GM19023 (cell line): ENCODE measurements at regions not wholly inside any gene's neighbourhood (a gene's known extent, or its start where the extent isn't known, plus 50 kb on each side); places are given as distances from the start of the nearest gene placed in this dataset.

Experiments used
- ATAC-seq: cut with Tn5 transposase; IDR thresholded peaks from one replicate; pipeline ENCODE4 v1.9.1; 2021; ENCODE audit warnings: mild to moderate bottlenecking, moderate library complexity; ENCODE audit not compliant: unreplicated experiment

GRCh38 chr2:118475622-118476205 is 371.7 kb downstream of the EN1 start:
- no peak for ATAC-seq

- ATAC-seq = no peak
These were observed 372.9 kb downstream of the EN1 start for GRCh38 chr2:118474541-118474920.

DNA sequence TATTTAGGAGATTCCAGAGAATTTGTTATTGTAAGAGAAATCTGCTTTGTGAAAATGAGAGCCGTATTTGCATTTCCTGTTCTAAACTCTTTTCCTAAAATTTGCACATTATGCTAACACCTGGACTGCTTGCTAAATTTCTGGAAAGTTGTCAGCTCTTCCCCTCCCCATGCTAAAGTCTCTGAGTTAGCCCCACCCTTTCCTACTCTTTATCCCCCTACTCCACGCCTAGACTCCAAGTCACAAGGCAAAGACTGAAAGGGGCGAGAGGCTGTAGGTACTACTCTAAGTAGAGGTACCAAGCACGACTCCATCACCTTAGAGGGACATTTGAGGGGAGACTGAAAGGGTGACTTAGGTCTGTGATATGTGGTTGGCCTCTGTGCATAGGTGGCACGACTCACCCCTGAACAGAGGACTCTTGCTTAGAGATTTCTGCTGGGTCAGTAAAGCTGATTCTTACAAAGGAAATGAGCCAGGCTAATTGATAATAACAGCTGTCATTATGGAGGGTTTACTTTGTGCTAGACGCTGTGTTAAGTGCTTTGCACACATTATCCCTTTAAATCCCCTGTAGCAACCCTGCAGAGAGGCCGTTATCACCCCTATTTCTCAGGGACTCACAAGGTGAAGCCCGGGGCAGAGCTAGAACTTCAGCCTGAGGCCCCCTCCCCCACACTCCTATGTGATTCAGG is 373.5 kb downstream of the EN1 start:
- ATAC-seq = no peak

- no peak for ATAC-seq
These were observed 374.2 kb downstream of the EN1 start for GRCh38 chr2:118473241-118473640.

DNA sequence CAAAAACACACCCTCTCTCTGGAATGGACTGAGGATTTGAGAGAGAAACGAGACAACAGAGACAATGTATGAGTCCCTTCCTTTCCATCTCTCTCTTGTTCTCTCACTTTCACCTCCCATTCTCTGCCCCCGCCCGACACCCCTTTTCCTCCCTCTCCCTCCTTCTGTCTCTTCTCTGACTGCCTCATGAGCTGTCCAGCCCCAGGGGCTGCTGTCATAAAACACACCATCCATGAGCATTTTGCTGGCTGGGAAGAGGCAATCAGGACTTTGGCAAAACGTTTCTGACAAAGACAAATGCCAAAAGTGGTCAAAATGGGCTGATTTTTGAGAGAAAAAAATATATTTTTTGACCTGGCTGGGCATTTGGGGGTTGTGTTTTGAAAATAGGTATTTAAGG is 377.2 kb downstream of the EN1 start:
- ATAC-seq = no peak

- ATAC-seq = no peak
These were observed 378.3 kb downstream of the EN1 start for GRCh38 chr2:118469103-118469502.

GRCh38 chr2:118464546-118465265 is 376.4 kb downstream of the INSIG2 start:
- no peak for ATAC-seq

DNA sequence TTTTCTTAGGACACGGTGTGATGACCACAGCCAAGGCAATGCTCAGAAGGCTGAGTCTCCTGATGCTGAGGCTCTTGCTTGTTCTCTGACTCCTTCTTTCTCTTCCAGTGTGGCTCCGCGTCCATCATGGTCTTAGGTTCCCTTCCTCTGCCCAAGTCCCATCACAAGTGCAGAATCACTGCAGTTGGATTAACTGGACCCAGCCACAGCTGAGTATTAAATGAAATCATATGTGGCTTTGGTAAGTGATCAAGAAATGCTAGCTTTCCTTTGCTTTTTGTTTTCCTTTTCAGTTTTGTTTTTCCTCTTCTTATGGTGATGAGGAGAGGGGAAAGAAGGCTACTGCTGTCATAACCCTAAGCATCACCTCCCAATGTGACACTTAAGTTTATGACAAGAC is 375.8 kb downstream of the INSIG2 start:
- no peak for ATAC-seq

DNA sequence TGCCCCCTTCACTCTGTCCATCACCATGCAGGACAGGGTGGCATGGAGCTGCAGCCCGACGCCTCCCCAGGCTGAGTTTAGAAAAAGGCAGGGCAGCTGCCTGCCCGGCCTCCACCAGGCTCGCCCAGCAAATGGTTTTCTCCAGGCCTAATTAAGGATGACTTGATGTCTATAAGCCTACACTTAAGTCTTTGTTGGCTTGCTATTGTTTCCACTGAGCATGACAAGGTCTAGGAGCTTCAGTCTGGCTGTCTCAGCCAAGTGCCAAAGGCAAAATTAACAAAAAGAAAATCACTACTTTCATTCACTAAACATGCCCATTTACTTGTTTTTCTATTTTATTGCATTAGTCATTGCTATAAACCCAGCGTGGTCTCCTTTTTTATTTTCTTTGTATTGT is 372.2 kb downstream of the INSIG2 start:
- ATAC-seq = no peak

DNA sequence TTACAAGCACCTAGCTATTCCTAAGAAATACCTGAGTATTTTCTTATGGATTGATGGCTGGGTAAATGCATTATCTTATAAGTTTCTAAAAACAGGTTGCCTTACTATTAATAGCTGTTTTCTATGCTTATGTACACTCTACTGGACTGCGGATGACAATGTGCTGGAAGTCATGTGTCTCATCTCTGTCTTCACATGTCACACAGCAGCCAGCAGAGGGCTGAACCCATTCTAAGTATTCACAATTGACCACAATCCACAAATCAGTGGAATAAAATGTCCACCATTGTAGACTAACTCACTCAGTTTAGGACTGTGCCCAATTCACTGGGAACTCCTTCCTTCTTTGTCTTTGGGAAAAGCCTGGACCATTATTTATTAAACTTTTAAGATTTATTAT is 371.2 kb downstream of the INSIG2 start:
- no peak for ATAC-seq

DNA sequence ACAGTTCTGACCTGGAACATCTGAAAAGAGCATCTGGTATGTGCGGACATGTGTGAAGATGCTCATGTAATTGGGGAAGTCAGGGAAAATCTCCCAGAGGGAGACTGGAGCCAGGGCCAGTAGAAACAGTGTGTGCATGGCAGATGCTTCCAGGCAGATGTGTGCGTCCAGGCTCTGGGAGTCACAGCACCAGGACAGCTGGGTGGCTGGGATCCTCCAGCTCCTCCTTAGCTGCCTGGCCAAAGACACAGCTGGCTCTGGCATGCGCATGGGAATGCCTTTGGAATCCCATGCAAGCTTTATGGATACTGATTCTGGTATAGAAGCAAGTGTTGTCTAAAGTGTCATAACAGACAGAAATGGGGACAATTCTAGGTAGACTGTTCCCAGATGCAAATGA is 369.7 kb downstream of the INSIG2 start:
- ATAC-seq = no peak

GRCh38 chr2:118449401-118449800 is 361.1 kb downstream of the INSIG2 start:
- no peak for ATAC-seq

DNA sequence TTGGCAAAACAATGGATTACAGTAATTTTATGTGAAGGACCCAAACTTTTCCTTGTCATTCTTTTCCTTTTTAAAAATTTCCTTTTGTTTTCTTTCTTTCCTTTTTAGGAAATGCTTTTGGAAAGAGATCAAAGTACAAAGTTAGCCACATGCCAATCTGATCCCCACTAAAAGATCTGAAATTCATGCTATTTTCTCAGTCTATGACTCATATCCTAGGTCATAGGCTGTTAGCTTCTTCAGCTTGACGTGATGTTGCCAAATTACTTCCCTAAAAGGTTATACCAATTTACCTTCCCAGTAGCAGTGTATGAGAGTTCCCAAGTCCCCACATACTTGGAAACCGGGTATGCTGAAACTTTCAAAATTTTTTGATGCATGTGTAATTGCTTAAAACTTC is 355.3 kb downstream of the INSIG2 start:
- ATAC-seq = no peak

DNA sequence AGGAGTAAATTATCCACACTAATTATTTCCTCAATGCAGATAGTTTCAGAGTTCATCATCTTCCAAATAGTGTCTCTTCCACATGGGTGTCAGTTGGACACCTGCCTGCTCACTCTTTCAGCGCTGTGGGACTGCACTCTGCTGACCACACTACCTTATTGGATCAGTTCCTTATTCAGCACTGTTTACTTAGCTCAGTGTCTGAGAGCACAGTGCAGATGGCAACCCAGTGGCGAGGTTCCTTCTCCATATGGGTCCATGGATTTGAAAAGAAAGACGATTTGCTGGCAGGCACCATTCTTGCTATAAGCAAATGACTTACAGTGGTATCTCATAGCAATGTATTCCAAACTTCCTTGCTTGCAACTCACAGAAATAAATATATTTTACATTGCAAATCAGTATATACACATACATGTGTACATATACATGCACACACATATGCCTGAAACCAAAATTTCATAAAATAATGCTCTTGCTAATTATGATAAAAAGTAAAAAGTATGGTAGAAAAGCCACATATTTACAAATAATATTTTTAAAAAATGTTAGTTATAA is 354.8 kb downstream of the INSIG2 start:
- ATAC-seq = no peak

DNA sequence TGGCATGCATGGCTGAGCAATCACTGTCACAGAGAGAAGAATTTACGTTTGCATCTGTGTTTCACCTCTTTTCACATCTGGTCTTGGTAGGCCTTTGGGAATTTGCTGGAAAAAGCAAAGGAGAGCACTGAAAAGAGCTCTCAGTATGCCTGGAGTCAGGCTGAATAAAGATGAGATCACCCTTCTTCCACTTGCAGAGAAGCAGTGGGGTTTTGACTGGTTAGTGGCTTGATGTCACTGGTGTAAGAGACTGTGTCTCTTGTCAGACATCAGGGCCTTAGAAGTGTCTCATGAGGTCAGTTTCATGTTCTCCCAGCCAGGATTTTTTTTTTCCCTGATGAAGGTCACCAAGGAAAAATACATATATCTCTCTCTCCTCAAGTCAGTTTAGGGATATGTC is 353.8 kb downstream of the INSIG2 start:
- ATAC-seq = no peak

DNA sequence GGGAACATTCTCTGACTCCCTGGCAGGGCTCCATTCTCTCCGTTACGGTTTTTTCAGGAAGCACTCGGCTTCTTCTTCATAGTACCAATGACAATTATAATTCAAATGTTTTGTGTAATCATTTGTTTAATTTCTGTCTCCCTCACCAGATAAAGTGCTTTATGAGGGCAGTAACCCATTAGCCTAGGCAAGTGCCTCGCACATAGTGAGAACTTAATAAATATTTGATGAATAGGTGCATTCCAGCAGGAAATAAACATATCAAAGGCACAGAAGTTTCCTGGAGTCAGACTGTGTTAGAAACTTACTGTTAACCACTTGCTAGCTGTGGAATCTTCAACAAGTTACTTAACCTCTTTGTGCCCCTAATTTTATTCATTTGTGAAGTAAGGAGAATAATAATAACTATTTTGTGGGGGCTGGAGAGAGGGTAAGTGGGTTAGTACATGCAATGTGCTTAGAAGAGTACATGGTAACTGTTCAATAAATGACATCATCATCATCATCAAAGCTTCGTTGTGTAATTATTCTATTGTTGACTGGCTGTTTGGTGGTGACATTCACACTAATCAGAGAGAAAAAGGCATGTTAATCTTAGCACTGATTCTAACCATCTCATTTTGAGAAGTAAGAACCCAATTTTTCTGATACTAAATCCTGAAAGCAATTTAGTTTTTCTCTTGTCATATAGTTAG is 352.3 kb downstream of the INSIG2 start:
- ATAC-seq = no peak

- no peak for ATAC-seq
These were observed 349.2 kb downstream of the INSIG2 start for GRCh38 chr2:118437501-118437900.

- ATAC-seq = no peak
These were observed 343.7 kb downstream of the INSIG2 start for GRCh38 chr2:118431997-118432396.

- no peak for ATAC-seq
These were observed 343.3 kb downstream of the INSIG2 start for GRCh38 chr2:118431586-118431985.

DNA sequence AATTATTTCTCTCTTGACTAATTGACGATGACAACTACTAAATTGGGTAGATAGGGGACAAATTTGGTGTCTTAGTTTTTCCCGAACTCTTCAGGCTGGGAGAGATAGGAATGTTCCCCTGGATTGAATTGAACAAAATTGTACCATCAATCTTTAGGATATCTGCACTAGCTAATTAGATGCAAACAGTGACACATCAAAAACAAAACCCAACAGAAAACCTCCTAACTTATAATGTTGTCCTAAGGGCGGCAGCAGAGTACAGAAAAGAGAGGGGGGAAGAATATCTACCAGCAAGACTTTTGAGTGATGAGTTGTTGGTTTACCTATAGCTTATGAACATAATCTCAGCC is 342.9 kb downstream of the INSIG2 start:
- ATAC-seq = no peak

- ATAC-seq = no peak
These were observed 342.4 kb downstream of the INSIG2 start for GRCh38 chr2:118430510-118431164.
